Hematopoietic multipotent progenitor cell treated with erythropoietin and hydrocortisone succinate and interleukin-3 and kit ligand, for 17 days (in vitro differentiated cells): ENCODE measurements at regions not wholly inside any gene's neighbourhood (a gene's known extent, or its start where the extent isn't known, plus 50 kb on each side); places are given as distances from the start of the nearest gene placed in this dataset.
"Not testable (repeated sequence)": the region's sequence is repeated elsewhere in the genome, so short reads cannot be mapped to it uniquely, and the experiment has no call there.

Experiments used
- DNase-seq: peaks from one replicate; pipeline ENCODE4 v3.0.0-alpha.2; 2015; ENCODE audit warnings: low spot score

- not testable (repeated sequence) for DNase-seq
These were observed 152.9 kb downstream of the TMEM121 start for GRCh38 chr14:105678996-105679958.

GRCh38 chr14:105679959-105680735 lies 153.8 kb downstream of the TMEM121 start:
- not testable (repeated sequence) for DNase-seq

GRCh38 chr14:105680736-105681098 lies 154.3 kb downstream of the TMEM121 start:
- not testable (repeated sequence) for DNase-seq

GRCh38 chr14:105681606-105682185 lies 155.3 kb downstream of the TMEM121 start:
- DNase-seq = not testable (repeated sequence)

- DNase-seq = not testable (repeated sequence)
These were observed 156.1 kb downstream of the TMEM121 start for GRCh38 chr14:105682442-105682841.

- DNase-seq = no peak
These were observed 156.7 kb downstream of the TMEM121 start for GRCh38 chr14:105682956-105683570.

- DNase-seq = not testable (repeated sequence)
These were observed 157.7 kb downstream of the TMEM121 start for GRCh38 chr14:105684056-105684455.

GRCh38 chr14:105684597-105684996 lies 158.2 kb downstream of the TMEM121 start:
- not testable (repeated sequence) for DNase-seq

- DNase-seq = no peak
These were observed 158.6 kb downstream of the TMEM121 start for GRCh38 chr14:105685003-105685402.

GRCh38 chr14:105685605-105686004 lies 159.2 kb downstream of the TMEM121 start:
- DNase-seq = not testable (repeated sequence)

- DNase-seq = not testable (repeated sequence)
These were observed 159.7 kb downstream of the TMEM121 start for GRCh38 chr14:105686050-105686449.

- not testable (repeated sequence) for DNase-seq
These were observed 160.2 kb downstream of the TMEM121 start for GRCh38 chr14:105686462-105687170.

- not testable (repeated sequence) for DNase-seq
These were observed 161.0 kb downstream of the TMEM121 start for GRCh38 chr14:105687171-105688022.

GRCh38 chr14:105688023-105688351 lies 161.6 kb downstream of the TMEM121 start:
- not testable (repeated sequence) for DNase-seq

- not testable (repeated sequence) for DNase-seq
These were observed 162.4 kb downstream of the TMEM121 start for GRCh38 chr14:105688664-105689221.

- no peak for DNase-seq
These were observed 163.3 kb downstream of the TMEM121 start for GRCh38 chr14:105689722-105690121.

GRCh38 chr14:105690671-105691070 lies 164.3 kb downstream of the TMEM121 start:
- DNase-seq = no peak

GRCh38 chr14:105691321-105692109 lies 165.1 kb downstream of the TMEM121 start:
- not testable (repeated sequence) for DNase-seq

- not testable (repeated sequence) for DNase-seq
These were observed 165.8 kb downstream of the TMEM121 start for GRCh38 chr14:105692110-105692685.
